ENCODE measurements at regions not wholly inside any gene's neighbourhood (a gene's known extent, or its start where the extent isn't known, plus 50 kb on each side); places are given as distances from the start of the nearest gene placed in this dataset.

DNA sequence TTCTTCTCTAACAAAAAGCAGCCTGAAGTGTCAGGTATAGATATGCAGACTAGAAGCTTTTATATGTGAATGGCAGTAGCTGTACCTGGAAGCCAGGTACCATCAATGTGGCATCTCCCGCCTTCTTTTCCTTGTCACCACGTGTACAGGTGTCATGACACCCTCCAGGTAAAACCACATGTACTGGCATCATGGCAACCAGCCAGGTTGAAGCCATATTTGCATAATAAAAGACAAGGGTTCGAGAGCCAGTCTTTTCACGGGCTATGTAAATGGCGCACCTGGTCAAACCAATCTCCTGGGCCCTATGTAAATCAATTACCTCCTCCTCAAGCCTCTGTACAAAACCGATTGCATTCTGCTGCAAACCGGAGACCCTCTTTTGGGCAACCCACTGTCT lies 541.3 kb downstream of the CDH11 start:
- H3K9me2 ChIP-seq (replicated peaks; ENCODE audit: insufficient read depth), result no peaks in the 10 kb centered on the region
- H2AFZ ChIP-seq, result no peak overlapping the region
- H3K27me3 ChIP-seq, result no peaks in the 10 kb centered on the region
- H3K79me2 ChIP-seq, result no peaks in the 10 kb centered on the region
- H4K20me1 ChIP-seq (ENCODE audit: insufficient read depth, poor library complexity, severe bottlenecking), result no peaks in the 10 kb centered on the region
- no peak overlapping the region for H3K4me2 ChIP-seq
- TF ChIP-seq, protein P1, sequence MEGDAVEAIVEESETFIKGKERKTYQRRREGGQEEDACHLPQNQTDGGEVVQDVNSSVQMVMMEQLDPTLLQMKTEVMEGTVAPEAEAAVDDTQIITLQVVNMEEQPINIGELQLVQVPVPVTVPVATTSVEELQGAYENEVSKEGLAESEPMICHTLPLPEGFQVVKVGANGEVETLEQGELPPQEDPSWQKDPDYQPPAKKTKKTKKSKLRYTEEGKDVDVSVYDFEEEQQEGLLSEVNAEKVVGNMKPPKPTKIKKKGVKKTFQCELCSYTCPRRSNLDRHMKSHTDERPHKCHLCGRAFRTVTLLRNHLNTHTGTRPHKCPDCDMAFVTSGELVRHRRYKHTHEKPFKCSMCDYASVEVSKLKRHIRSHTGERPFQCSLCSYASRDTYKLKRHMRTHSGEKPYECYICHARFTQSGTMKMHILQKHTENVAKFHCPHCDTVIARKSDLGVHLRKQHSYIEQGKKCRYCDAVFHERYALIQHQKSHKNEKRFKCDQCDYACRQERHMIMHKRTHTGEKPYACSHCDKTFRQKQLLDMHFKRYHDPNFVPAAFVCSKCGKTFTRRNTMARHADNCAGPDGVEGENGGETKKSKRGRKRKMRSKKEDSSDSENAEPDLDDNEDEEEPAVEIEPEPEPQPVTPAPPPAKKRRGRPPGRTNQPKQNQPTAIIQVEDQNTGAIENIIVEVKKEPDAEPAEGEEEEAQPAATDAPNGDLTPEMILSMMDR (IDR thresholded peaks at IDR 0.05; ENCODE audit: poor library complexity), result no peak
- TF ChIP-seq EZH2 (IDR thresholded peaks at IDR 0.05; ENCODE audit: borderline replicate concordance) (no peak), EZH2phosphoT487 (IDR thresholded peaks at IDR 0.05; ENCODE audit: low read depth, severe bottlenecking, unreplicated experiment) (no peak)
- H3K36me3 ChIP-seq (replicated peaks; ENCODE audit: insufficient read depth, low read depth), result no peaks in the 10 kb centered on the region
- no peaks in the 10 kb centered on the region for H3K9me3 ChIP-seq (ENCODE audit: low read depth)
- no peak overlapping the region for H3K4me3 ChIP-seq
- no peak overlapping the region for H3K27ac ChIP-seq
- 83% methylated on average over 7 of the region's 7 CpGs for WGBS (ENCODE audit: low lambda C conversion rate, missing lambda C conversion rate)
- DNase-seq (ENCODE audit: low spot score), result no peak
- H3K4me1 ChIP-seq (ENCODE audit: insufficient read depth), result no peaks in the 10 kb centered on the region

DNA sequence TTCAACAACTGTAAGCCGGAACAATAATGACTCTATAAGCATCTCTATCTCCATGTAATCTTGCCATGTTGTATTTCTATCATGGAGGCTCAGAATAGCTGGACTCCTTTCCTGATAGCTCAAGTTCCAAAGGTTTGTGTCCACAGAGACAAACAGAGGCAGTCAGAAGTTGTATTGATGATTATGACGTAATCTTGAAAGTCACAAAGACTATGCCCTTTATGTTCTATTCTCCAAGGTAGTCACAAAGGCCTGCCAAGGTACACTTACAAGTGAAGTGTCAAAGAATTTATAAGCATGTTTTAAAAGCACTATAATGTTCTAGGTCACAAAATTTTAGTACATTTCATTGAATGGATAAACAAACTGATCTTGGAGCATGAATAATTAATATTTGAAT lies 542.2 kb downstream of the CDH11 start:
- WGBS (ENCODE audit: low lambda C conversion rate, missing lambda C conversion rate), result 79% methylated on average over 2 of the region's 2 CpGs

DNA sequence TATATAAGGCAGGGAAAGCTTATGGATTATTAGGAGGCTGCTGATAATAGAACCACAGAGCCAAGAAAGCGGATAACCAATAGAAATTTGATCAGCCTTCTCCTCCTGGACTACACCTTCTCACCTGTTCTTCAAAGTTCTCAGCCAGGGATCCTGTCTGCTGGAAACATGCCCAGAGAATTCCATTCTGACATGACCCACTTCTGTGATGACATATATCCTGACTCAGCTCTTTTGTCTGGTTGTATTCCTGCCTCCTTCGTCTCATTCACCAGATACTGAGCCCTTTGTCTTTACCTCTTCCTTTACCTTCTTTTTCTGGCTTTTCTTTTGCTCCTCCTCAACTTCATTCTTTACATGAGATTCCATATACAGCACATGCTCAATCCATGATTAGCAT lies 576.1 kb downstream of the CDH11 start:
- no peaks in the 10 kb centered on the region for H3K27me3 ChIP-seq
- no peaks in the 10 kb centered on the region for H3K4me1 ChIP-seq (ENCODE audit: insufficient read depth)
- TF ChIP-seq EZH2phosphoT487 (IDR thresholded peaks at IDR 0.05; ENCODE audit: low read depth, severe bottlenecking, unreplicated experiment) (no peak), EZH2 (IDR thresholded peaks at IDR 0.05; ENCODE audit: borderline replicate concordance) (no peak)
- TF ChIP-seq, protein P1 (IDR thresholded peaks at IDR 0.05; ENCODE audit: poor library complexity), result no peak
- H3K36me3 ChIP-seq (replicated peaks; ENCODE audit: insufficient read depth, low read depth), result no peaks in the 10 kb centered on the region
- DNase-seq (ENCODE audit: low spot score), result no peak
- no peak overlapping the region for H3K27ac ChIP-seq
- no peak overlapping the region for H2AFZ ChIP-seq
- H3K9me2 ChIP-seq (replicated peaks; ENCODE audit: insufficient read depth), result no peaks in the 10 kb centered on the region
- 93% methylated on average over 2 of the region's 2 CpGs for WGBS (ENCODE audit: low lambda C conversion rate, missing lambda C conversion rate)
- no peak overlapping the region for H3K4me2 ChIP-seq
- H3K9me3 ChIP-seq (ENCODE audit: low read depth), result no peaks in the 10 kb centered on the region
- no peaks in the 10 kb centered on the region for H3K79me2 ChIP-seq
- no peaks in the 10 kb centered on the region for H4K20me1 ChIP-seq (ENCODE audit: insufficient read depth, poor library complexity, severe bottlenecking)
- no peak overlapping the region for H3K4me3 ChIP-seq

More for the DNA sequence above, 542.2 kb downstream of the CDH11 start:
- H3K4me3 ChIP-seq, result no peak overlapping the region
- no peaks in the 10 kb centered on the region for H3K9me3 ChIP-seq (ENCODE audit: low read depth)
- no peaks in the 10 kb centered on the region for H3K36me3 ChIP-seq (replicated peaks; ENCODE audit: insufficient read depth, low read depth)
- no peaks in the 10 kb centered on the region for H3K79me2 ChIP-seq
- no peak overlapping the region for H2AFZ ChIP-seq
- H3K4me2 ChIP-seq, result no peak overlapping the region
- no peak overlapping the region for H3K27ac ChIP-seq
- DNase-seq (ENCODE audit: low spot score), result no peak
- H3K4me1 ChIP-seq (ENCODE audit: insufficient read depth), result no peaks in the 10 kb centered on the region
- H4K20me1 ChIP-seq (ENCODE audit: insufficient read depth, poor library complexity, severe bottlenecking), result no peaks in the 10 kb centered on the region
- no peaks in the 10 kb centered on the region for H3K9me2 ChIP-seq (replicated peaks; ENCODE audit: insufficient read depth)
- H3K27me3 ChIP-seq, result no peaks in the 10 kb centered on the region
- TF ChIP-seq EZH2phosphoT487 (IDR thresholded peaks at IDR 0.05; ENCODE audit: low read depth, severe bottlenecking, unreplicated experiment) (no peak), EZH2 (IDR thresholded peaks at IDR 0.05; ENCODE audit: borderline replicate concordance) (no peak)
- TF ChIP-seq, protein P1 (IDR thresholded peaks at IDR 0.05; ENCODE audit: poor library complexity), result no peak

DNA sequence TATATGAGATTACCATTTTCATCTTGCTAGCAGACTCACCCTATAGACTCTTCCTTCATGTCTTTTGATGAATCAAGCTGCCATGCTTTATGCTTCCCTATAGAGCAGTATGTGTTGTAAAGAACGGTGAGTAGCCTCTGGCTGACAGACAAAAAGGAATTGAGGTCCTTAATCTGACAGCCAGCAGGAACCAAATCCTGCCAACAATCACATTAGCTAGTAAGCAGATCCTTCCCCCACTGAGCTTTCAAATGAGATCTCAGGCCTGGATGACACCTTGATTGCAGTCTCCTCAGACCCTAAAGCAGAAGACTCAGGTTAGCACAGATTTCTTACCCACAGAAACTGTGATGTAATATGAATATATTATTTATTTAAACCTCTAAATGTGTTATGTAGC lies 577.0 kb downstream of the CDH11 start:
- no peaks in the 10 kb centered on the region for H3K9me3 ChIP-seq (ENCODE audit: low read depth)
- H3K36me3 ChIP-seq (replicated peaks; ENCODE audit: insufficient read depth, low read depth), result no peaks in the 10 kb centered on the region
- H3K4me1 ChIP-seq (ENCODE audit: insufficient read depth), result no peaks in the 10 kb centered on the region
- H3K9me2 ChIP-seq (replicated peaks; ENCODE audit: insufficient read depth), result no peaks in the 10 kb centered on the region
- H3K4me2 ChIP-seq, result no peak overlapping the region
- H3K27me3 ChIP-seq, result no peaks in the 10 kb centered on the region
- TF ChIP-seq EZH2 (IDR thresholded peaks at IDR 0.05; ENCODE audit: borderline replicate concordance) (no peak), EZH2phosphoT487 (IDR thresholded peaks at IDR 0.05; ENCODE audit: low read depth, severe bottlenecking, unreplicated experiment) (no peak)
- TF ChIP-seq, protein P1 (IDR thresholded peaks at IDR 0.05; ENCODE audit: poor library complexity), result no peak
- H3K79me2 ChIP-seq, result no peaks in the 10 kb centered on the region
- no peaks in the 10 kb centered on the region for H4K20me1 ChIP-seq (ENCODE audit: insufficient read depth, poor library complexity, severe bottlenecking)
- no peak overlapping the region for H3K4me3 ChIP-seq
- WGBS (ENCODE audit: low lambda C conversion rate, missing lambda C conversion rate), result 57% methylated on average over 1 of the region's 1 CpG
- no peak overlapping the region for H3K27ac ChIP-seq
- H2AFZ ChIP-seq, result no peak overlapping the region
- DNase-seq (ENCODE audit: low spot score), result no peak
